Stimulated activated CD4-positive, alpha-beta T cell treated with anti-CD3 and anti-CD28 coated beads, Interleukin-2, amount 100 ng/mL, for 4 hours (primary cell): ENCODE measurements at regions not wholly inside any gene's neighbourhood (a gene's known extent, or its start where the extent isn't known, plus 50 kb on each side); places are given as distances from the start of the nearest gene placed in this dataset.

Source experiments
- DNase-seq: peaks from one replicate; pipeline ENCODE4 v3.0.0-alpha.2; 2020; ENCODE audit warnings: low read depth

DNA sequence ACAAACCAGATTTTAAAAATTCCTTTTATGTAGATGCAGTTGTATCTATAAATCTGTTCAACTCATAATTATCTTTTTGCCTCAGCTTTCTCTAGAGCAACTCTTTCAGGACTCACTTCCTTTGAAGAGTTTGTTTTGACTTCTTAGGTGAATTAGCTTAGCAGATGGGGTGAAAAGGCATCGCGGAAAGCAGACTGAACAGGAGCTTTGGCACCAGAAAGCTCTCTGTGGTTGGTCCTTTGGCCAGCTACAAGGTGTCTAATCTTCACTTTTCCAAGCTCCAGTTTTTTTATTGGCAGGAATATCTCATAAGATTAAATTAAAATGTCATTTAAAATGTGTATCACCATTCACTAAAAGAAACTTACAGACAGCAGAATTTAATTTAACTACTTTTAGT, 60.6 kb upstream of the KLF12 start:
- no peak for DNase-seq

DNA sequence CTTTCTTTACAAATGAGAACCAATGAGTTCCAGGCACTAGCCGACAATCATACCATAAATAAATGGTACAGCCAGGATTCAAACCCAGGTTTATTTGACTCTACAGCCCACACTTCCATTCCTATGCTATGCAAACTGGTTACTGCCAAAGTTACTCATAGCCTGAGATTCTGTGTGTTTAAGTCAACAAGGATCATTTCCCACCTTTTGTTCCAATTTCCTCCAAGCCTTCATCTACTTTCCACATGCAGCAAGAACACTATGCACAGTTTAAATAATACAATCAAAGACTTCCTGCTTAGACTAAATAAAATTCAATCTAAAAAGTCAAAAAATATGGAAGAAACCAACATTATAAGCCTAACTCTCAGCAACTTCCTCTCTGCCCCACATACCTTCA, 59.2 kb upstream of the KLF12 start:
- DNase-seq, result no peak

DNA sequence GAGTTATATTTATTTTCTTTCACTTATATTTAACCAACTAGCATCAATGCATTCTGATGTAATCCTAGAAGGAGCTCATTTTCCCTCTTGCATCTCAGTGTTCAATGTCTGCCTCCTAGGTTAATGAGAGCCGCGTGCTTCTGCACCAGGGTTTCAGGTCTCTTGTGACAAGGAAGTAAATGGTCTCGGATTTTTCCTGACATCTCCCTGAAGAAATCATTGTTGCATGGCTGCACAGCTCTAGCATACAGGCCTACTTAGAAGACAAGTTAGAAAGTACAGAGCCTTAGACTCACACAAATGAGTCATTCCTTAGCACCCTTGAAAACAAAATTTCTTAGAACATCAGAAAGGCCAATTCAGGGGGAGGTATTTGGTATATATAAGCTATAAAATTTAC, 57.2 kb upstream of the KLF12 start:
- no peak for DNase-seq

DNA sequence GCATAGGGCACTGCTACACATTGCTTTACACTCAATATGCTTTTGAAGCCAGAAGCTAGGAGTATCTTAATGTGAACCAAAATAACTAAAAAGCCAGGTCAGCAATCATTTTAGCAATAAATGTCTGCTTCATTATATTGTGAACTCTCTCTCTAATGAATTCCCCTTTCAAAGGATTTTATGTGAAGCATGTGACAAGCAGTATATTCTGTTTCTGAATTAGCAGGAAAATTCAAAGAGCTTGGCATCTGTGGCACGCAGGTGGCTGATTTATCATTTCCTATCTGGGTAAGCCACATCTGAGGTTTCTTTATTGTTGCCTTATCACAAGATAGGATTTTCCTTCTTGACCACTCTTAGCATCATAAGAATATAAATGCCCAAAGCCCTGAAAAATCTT, 56.8 kb upstream of the KLF12 start:
- no peak for DNase-seq

DNA sequence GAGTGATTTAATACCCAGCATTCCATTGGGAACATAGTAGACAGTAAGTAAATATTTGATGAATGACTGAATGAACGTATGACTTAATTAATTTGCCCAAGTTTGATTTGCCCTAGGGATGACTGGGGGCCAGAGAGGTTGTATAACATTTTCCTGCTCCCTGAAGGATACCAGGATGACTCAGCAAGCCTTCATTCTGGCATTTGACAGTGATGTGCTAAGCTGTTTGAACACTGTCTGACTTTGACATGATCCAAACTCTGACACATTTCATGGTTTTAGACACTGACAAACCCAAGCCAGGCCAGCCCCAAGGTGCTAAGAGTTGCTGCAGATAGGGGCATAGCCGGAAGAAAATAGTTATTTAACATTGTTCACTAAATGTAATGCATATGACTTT, 53.4 kb upstream of the KLF12 start:
- no peak for DNase-seq

DNA sequence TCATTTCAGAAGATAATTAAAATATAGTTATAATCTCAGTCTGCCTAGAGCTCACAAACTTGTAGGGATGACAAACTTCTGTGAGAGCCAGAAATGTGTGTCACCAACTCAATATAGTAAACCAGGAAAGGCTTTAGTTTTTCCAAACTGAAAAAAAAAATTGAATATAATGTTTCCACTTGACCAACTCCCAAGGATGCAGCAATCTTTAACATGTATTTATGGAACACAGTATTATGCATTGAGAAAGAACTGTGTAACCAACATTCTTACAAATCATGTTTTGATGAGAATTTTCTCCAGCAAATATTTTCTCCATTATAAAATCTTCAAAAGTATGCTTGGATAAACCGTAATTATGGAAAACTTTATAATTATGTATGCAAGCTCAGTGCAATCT, 50.1 kb upstream of the KLF12 start:
- DNase-seq, result no peak
